Colonic mucosa (tissue), 4 donors: ENCODE measurements at regions not wholly inside any gene's neighbourhood (a gene's known extent, or its start where the extent isn't known, plus 50 kb on each side); places are given as distances from the start of the nearest gene placed in this dataset.

Source experiments
- DNase-seq: peaks from one replicate; pipeline ENCODE4 v3.0.0-alpha.2; 2020
- H3K27ac ChIP-seq: fragments of 200-600 bp; one replicate; pipeline ENCODE4 v1.8.0; 2021
- H3K27me3 ChIP-seq: fragments of 200-600 bp; one replicate; pipeline ENCODE4 v1.8.0; 2021
- H3K36me3 ChIP-seq: fragments of 200-600 bp; one replicate; pipeline ENCODE4 v1.8.0; 2021
- H3K4me1 ChIP-seq: fragments of 200-600 bp; one replicate; pipeline ENCODE4 v1.8.0; 2021; ENCODE audit warnings: mild to moderate bottlenecking
- H3K4me3 ChIP-seq: fragments of 200-600 bp; one replicate; pipeline ENCODE4 v1.8.0; 2021
- H3K9ac ChIP-seq, 2 donors: one replicate each; pipeline ENCODE4 v1.7.0; 2013; ENCODE audit warnings: control low read depth in 2 of 2, low read depth in 2 of 2, low read length in 2 of 2
- H3K9me3 ChIP-seq: fragments of 200-600 bp; one replicate; pipeline ENCODE4 v1.8.0; 2021
- CTCF ChIP-seq: fragments of 200-600 bp; IDR thresholded peaks from one replicate; pipeline ENCODE4 v1.8.0; 2022; ENCODE audit warnings: antibody characterized with exemption, mild to moderate bottlenecking
- intact Hi-C: fragments of 100-400 bp; cut with DNase I; formaldehyde crosslinking; loops from one replicate; pipeline ENCODE4 v1.14.1; 2022
- donor health status: healthy.
- donor health status: DM: no; HTN: no; CAD: no.
- donor health status: DM: no; HTN: no; CAD: no.

GRCh38 chr18:31213641-31214040 is 51.0 kb upstream of the DSC1 start:
- no peaks in the 10 kb centered on the region for H3K27me3 ChIP-seq
- no peak overlapping the region for H3K9ac ChIP-seq
- no peaks in the 10 kb centered on the region for H3K36me3 ChIP-seq
- H3K9me3 ChIP-seq, result no peaks in the 10 kb centered on the region
- H3K4me1 ChIP-seq, result no peaks in the 10 kb centered on the region
- TF ChIP-seq CTCF, result no peak
- no peak overlapping the region for H3K27ac ChIP-seq
- no peak overlapping the region for H3K4me3 ChIP-seq
- no peak for DNase-seq
- intact Hi-C loops, result no loop called here

- Histone ChIP-seq H3K4me1 (no peaks in the 10 kb centered on the region), H3K9me3 (no peaks in the 10 kb centered on the region), H3K4me3 (no peak overlapping the region), H3K27me3 (no peaks in the 10 kb centered on the region), H3K9ac (no peak overlapping the region), H3K36me3 (no peaks in the 10 kb centered on the region), H3K27ac (no peak overlapping the region)
- intact Hi-C loops, result no loop called here
- no peak for DNase-seq
- TF ChIP-seq CTCF, result no peak
Measured at GRCh38 chr18:31217038-31217849, 54.6 kb upstream of the DSC1 start.

GRCh38 chr18:31218671-31219383 is 56.2 kb upstream of the DSC1 start:
- Histone ChIP-seq H3K36me3 (no peaks in the 10 kb centered on the region), H3K9ac (no peak overlapping the region), H3K4me3 (no peak overlapping the region), H3K9me3 (no peaks in the 10 kb centered on the region), H3K27ac (no peak overlapping the region), H3K4me1 (no peaks in the 10 kb centered on the region), H3K27me3 (no peaks in the 10 kb centered on the region)
- intact Hi-C loops, result no loop called here
- DNase-seq, result no peak
- no peak for TF ChIP-seq CTCF

GRCh38 chr18:31219395-31219794 is 56.7 kb upstream of the DSC1 start:
- TF ChIP-seq CTCF, result no peak
- H3K4me3 ChIP-seq, result no peak overlapping the region
- no peaks in the 10 kb centered on the region for H3K4me1 ChIP-seq
- no peak overlapping the region for H3K9ac ChIP-seq
- H3K36me3 ChIP-seq, result no peaks in the 10 kb centered on the region
- H3K9me3 ChIP-seq, result no peaks in the 10 kb centered on the region
- no peak overlapping the region for H3K27ac ChIP-seq
- intact Hi-C loops, result no loop called here
- DNase-seq, result no peak
- H3K27me3 ChIP-seq, result no peaks in the 10 kb centered on the region

- H3K4me1 ChIP-seq, result no peaks in the 10 kb centered on the region
- H3K27me3 ChIP-seq, result no peaks in the 10 kb centered on the region
- no peak for TF ChIP-seq CTCF
- DNase-seq, result no peak
- no peak overlapping the region for H3K27ac ChIP-seq
- no peaks in the 10 kb centered on the region for H3K36me3 ChIP-seq
- H3K9me3 ChIP-seq, result no peaks in the 10 kb centered on the region
- H3K9ac ChIP-seq, result no peak overlapping the region
- intact Hi-C loops, result no loop called here
- H3K4me3 ChIP-seq, result no peak overlapping the region
Measured at GRCh38 chr18:31223371-31223770, 60.7 kb upstream of the DSC1 start.
